HG02588 (cell line): ENCODE measurements at regions not wholly inside any gene's neighbourhood (a gene's known extent, or its start where the extent isn't known, plus 50 kb on each side); places are given as distances from the start of the nearest gene placed in this dataset.

Experiments used
- ATAC-seq: cut with Tn5 transposase; IDR thresholded peaks from one replicate; pipeline ENCODE4 v1.9.1; 2021; ENCODE audit warnings: mild to moderate bottlenecking, moderate library complexity; ENCODE audit not compliant: unreplicated experiment

DNA sequence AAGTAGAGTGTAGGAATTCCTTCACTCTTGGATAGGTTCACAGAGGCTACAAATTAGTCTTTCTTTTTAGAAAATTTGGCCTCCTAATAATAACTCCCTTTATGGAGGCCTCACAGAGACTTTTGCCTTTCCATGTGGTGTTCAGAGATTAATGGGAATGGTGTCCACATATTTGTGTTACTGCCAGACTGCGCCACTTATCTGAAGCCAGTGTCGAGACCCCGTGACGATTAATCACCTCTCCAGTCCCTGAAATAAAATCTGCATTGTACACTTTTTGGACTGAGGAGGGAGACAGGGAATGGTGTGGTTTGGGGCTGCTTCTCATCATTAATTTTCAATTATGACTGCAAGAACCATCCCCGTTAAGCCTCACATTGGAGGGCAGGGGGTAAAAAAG, 980.5 kb downstream of the FLRT2 start:
- ATAC-seq: no peak

DNA sequence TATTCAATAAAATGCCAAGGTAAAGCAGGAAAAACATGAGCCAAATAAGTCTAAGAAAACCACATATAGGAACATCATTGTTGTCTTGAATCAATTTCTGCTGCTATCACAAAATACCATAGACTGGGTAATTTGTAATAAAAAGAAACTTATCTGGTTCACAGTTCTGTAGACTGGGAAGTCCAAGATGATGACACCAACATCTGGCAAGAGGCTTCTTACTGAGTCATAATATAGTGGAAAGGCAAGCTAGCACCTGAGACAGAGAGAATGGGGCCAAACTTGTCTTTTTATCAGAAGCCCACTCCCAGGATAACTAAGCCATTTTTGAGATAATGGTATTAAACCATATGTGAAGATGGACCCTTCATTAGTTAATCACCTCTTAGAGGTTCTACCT, 975.9 kb downstream of the FLRT2 start:
- ATAC-seq: no peak

DNA sequence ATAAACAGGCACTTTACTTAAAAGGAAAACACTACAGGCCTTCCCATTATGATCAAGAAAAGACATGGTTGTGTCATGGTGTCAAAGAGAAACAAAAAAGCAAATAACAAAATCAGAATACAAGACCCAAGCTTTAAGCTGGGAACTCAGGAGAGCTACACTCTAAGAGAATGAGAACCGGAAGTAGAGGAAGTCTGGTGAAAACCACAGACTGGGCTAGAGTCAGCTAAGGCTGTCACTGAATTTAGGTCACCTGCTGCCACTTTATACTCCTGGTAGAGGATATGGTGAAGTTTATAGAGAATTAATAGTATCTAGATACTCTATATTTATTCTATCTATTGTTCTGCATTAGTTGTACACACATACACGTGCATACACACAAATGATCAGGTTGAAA, 971.7 kb downstream of the FLRT2 start:
- ATAC-seq: no peak

DNA sequence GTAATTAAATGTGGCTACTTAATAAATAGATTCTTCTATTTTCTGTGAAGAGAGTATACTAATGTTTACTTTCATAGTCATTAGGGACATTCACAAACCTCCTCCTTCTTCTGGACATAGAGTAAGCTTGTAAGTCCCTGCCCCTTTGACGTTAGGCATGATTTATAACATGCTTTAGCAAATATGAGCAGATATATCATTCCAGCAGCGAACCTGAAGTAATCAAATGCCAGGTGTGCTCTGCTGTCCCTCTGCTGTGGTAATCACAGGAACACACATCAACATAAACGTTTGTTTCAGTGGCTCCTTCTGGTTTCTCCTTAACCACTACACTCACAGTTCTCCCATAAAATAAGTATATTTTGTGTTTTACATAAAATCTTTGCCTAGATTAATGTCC, 961.8 kb downstream of the FLRT2 start:
- ATAC-seq: no peak

DNA sequence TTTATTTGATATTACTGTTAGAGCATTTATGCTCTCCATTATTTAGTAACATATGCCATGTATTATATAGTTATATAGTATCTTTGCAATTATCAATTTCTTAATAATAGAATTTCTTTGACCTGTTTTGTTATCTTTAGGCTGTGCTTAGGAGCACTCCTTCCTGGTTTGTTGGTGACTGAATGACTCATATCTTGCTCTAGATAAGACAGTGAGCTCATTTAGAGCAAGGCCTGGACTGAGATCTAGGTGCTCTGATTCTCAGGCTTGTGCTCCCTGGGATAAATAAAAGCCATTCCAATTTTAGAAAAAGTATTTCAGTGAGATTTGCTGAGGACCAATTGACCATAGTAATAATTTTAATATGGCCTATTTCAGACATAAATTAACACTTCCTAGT, 951.2 kb downstream of the FLRT2 start:
- no peak for ATAC-seq

DNA sequence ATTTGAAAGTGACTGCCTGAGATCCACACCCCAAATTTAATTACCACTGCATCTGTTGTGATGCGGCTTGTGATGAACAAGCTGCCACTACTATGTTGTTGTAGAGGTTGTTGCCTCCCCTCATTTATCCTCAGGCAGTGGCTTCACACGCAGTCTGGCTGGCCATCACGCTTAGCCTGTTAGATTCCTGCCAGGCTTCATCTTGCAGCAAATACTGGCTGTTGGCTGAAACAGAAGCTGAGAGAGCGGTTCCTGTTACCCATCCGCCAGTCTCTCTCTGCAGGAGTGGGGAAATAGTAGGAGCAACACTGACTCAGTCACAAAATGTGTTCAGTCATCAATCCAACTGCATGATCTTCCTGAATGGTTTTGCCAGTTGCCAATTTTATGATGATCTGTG, 934.4 kb downstream of the FLRT2 start:
- no peak for ATAC-seq

DNA sequence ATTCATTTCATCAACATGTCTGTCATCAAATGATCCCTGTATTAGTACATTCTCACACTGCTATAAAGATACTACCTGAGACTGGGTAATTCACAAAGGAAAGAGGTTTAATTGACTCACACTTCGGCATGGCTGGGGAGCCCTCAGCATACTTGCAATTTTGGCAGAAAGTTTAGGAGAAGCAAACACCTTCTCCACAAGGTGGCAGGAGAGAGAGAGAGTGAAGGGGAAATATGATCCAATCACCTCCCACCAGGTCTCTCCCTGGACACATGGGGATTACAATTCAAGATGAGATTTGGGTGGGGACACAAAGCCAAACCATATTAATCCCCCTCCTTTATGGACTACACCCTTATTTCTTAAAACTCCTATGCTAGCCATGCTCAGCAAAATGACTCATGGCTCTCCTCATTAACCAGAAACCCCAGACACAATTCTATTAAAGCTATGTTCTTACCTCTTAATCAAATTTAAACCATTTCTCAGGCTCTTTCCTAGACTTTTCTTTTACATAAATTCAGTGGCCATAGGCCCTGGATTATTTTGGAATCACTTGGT, 932.3 kb downstream of the FLRT2 start:
- no peak for ATAC-seq

DNA sequence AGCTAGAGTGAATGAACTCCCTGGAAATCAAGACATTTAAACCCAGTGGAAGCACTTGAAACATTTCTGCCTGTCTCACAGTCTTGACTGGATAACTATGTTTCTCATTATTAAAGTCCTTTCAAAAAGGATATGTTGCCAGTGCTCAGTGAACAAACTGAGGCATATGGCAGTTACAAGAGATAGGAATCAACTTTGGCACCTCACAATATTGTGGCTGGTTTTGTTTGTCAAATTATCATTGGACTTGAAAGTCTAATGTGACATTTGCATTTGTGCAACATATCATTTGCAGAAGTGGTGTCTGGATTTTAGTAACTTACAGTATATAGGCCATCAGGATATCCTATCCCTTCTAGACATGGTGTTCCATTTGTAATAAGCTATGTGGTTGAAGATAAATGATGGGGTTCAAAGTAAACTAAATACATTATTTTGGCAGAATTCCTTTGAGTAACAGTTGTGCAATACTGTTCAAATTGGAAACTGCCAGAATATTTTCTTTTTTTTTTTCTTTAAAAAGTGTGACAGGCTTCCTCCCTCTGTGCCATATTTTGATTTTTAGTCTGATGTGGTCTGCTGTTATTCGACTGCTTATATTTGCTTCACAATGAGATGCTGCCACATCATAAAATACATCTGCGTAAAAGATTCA, 927.7 kb downstream of the FLRT2 start:
- no peak for ATAC-seq

DNA sequence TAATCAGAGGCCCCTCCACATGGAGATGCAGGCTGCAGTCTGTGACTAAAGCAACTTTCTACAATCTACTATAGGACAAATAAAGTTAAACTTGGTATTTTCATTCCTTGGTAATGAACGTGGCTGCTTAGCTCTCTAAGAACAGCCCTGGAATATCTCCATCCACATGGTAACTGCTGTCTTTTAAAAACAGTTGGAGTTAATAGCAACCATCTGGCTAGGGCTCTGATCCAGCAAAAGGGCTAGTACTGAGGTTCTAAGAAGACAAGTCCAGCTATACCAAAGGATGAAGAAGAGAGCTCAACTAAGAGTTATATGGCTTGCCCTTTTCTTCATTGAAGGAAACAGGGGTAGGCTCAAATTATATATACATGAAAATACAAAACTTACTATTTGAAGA, 920.1 kb downstream of the FLRT2 start:
- ATAC-seq: no peak

DNA sequence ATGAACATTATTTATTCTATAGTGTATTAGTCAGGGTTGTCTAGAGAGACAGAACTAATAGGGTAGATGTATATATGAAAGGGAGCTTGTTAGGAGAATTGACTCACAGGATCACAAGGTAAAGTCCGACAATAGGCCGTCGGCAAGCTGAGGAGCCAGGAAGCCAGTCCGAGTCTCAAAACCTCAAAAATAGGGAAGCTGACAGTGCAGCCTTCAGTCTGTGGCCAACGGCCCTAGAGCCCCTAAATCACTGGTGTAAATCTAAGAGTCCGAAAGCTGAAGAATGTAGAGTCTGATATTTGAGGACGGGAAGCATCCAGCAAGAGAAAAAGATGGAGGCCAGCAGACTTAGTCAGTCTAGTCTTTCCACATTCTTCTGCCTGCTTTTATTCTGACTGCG, 912.2 kb downstream of the FLRT2 start:
- ATAC-seq: no peak

DNA sequence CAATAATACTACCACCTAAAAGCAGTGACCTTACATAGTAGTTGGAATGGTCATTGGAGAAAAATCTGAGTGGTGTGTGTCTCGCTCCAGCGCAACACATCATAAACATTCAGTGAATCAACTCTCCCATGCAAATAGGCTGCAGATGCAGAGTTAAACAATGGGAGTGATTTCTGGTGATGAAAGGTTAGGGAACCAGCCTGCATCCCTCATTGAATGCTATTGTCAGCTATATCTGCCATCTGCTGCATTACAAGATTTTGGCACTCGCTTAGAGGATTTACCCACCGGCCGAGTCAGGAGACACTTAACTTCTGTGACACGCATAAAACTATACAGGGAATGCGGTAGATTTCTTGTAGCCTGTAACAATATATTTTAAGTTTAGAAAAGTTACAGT, 900.9 kb downstream of the FLRT2 start:
- ATAC-seq: no peak

DNA sequence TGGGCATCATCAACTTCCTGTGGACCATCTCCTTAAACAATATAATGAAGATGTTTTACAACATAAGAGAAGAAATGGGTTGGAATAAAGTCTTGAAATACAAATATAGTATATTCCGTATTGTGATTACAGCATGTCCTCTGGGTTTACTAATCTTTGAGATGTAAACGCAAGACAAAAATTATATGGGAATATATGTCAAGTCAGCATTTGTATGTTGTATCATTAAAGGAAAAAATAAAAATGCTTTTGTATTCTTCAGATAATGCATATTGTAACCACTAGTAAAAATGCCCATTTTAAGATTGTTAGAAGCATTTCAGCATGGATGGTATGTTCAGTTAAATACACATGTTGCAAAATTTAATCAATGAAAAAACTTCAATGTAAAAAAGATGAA, 893.3 kb downstream of the FLRT2 start:
- no peak for ATAC-seq

DNA sequence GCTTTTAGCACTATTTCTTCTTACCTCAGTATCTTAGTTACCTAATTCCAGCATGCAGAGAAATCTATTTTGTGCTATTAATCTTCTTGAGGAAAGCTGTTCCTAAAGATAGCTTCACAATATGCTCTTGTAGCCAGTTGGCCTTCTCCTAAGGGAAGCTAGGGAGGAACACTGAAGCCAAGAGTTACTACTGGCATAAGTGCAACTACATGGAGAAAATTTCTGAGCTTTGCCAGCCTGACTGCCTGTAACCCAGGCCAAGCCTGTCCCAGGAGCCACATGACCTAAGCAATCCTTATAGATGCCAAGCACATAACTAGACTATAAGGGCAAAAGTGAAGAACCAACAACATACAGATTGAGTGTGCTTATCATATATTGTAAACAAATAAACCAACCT, 890.2 kb downstream of the FLRT2 start:
- ATAC-seq: no peak

DNA sequence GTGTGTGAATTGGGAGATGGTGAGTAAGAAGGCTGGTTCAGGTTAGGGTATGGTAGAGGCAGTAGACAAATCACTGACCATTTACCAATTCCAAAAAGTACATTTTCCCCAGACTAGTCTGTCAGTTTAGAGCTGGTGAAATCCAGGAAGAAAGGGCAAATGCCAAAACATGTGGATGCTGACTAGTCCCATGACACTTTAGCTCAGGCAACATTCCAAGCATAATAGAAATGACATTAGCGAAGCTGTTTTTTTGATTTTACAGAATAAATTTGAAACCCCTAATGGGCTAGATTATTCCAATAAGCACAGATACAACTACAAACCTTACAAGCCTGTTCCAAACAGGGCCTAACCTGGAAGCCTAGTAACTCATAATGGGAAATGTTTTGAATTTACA, 884.2 kb downstream of the FLRT2 start:
- ATAC-seq: no peak

DNA sequence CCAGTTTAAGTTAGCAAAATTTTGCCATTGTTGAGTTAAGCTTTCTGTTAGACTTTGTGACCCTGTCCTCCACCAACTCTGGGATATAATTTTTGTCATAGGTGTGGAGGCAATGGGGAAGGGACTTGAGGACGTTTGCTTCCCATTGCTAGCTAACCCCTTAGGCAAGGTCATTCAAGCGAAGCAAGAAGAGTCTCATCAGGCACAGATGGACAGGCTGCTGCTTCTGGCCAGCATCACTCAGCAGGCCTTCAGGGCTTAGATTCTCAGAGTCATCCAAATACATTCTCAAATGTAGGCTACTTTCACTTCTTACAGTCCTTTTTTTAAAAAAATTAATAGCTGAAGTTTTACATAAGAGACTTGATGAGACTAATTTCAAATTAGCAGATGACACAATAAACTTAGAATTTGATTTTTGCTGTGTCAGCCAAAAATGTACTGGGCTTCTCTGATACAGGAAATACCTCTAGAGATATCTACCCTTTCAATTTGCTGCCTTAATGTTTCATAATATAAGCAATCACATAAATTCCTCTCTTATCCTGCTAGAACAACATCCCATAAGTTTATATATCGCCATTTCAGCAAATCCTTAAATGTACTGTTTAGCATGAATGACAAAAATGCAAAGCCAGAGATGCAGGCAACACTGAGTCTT, 875.2 kb downstream of the FLRT2 start:
- no peak for ATAC-seq

DNA sequence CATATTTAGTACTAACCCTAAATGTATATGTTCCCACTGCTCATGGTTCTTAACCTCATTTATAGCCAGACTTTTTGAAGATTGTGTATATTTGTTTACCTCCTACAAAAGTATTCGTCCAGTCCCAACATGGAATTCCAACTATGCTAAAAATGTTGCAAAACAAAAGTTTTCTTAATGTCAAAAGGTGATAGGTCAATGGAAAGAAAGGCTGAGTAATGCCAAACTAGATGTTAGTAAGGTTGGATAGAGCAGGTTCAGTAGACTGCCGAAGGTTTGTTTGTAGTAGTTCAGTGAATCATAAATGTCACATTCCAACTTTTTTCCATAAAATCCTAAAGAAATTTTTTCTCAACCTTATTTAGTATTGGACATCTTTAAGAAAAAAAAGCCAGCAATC, 874.5 kb downstream of the FLRT2 start:
- no peak for ATAC-seq

DNA sequence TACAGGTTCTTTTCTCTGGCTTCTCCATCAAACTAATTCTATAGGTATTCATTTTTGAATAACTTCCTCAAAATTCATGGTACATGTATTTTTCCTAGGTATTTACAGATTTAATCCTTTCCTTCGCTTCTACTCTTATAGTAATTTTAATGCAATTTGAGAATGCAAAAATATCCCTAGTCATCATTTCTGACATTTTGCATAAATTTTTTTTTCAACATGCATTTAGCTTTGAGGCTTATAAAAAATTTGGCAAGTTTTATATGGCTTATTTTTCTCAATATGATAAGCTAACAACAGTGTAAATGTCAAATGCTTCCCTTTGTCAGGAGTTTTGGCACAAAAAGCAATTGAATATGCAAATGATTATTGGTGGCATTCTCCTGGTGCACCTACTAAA, 872.6 kb downstream of the FLRT2 start:
- no peak for ATAC-seq

DNA sequence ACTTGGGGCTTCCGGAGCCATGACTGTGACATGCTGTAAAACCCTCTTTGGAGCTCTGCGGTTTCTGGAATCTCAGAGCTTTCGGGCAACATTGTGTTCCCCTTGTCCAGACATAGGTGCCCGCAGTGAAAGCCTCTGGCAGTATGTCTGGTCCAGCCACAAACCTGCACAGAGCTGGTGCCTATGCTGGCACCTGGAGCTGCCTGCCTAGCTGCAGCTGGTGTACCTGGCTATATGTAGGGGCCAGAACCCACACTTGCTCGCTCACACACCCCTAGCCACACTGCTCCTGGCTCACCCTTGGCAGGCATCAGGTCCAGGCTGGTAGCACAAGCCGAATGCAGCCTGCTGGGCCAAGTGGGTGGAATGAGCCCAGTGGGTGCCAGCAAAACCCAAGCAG, 861.1 kb downstream of the FLRT2 start:
- no peak for ATAC-seq

DNA sequence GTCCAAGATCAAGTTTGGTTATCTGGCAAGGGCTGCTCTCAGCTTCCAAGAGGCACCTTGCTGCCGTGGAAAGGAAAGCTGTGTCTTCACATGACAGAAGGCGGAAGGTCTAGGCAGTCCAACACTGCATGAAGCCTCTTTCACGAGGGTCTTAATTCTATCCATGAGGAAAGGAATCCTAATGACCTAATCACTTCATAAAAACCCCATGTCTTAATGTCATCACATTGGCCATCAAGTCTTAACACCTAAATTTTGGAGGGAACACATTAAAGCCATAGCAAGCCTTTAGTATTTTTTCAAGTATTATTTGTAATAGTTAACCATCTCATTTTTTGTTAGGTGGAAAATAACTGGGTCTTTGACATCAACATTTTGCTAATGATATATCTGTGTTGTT, 858.3 kb downstream of the FLRT2 start:
- no peak for ATAC-seq

DNA sequence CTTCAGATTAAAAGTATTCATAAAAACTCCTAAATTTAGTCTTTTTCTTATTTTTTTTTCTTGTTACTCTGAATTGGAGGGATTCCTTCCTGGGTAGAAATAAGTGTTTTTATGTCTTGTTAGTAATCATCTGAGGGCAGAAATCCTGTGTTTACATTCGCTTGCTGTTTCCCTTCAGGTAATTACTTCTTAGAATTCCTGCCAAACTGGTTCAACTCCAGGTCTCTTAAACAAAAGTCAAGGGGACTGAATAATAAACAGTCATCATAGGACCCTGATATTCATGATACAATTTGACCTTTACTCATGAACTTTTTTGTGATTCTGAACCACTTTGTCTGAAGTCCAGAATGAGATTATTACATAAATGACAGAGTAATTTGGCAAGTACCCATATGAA, 843.9 kb downstream of the FLRT2 start:
- no peak for ATAC-seq

DNA sequence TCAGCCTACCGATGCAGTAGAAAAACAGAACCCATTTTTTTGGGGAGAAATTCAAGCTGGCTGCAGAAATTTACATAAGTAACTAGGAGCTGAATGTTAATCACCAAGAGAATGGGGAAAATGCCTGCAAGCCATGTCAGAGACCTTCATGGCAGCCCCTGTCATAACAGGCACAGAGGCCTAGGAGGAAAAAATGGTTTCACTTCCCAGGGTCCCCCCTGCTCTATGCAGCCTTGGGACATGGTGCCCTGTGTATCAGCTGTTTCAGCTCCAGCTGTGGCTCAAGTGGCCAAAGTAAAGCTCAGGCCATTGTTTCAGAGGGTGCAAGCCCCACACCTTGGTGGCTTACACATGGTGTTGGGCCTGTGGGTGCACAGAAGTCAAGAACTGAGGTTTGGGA, 842.5 kb downstream of the FLRT2 start:
- no peak for ATAC-seq

DNA sequence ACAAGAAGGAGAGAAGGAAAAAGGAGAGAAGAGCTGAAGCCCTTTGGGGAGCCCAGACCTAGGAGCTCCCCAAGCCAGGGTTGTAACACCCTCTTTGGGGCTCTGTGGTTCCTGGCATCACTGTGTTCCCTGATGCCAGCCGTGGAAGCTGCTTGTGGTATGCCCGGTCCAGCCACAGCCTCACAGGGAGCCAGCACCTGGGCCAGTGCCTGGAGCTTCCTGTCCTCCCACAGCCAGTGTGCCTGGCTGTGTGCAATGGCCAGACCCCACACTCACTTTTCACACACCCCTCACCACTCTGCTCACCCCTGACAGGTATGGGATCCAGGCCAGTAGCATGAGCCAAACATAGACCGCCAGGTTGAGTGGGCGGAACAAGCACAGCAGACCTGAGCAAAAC, 834.7 kb downstream of the FLRT2 start:
- no peak for ATAC-seq

DNA sequence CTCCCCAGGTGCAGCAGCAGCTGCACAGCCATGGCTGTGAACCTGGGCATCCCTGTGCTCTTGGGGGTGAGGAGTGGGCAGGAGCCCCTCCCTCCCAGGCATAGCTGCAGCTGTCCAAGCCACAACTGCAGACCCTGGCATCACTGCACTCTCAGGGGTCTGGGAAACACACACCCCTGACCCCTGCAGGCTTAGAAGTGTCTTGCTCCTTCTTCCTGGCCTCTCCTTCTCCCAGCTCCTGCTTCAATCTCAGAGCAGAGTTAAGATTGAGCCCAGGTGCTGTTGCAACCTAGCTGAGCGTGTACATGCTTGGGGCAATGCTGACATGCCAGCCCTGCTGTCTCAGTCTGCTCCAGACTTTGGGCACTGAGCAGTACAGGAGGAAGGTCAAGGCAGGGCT, 833.6 kb downstream of the FLRT2 start:
- no peak for ATAC-seq
